ENCODE measurements at regions not wholly inside any gene's neighbourhood (a gene's known extent, or its start where the extent isn't known, plus 50 kb on each side); places are given as distances from the start of the nearest gene placed in this dataset.

GRCh38 chr1:81205956-81206355, 594.8 kb upstream of the ADGRL2 start:
- no peak overlapping the region for H3K4me3 ChIP-seq (ENCODE audit: low read depth, low read length)
- H3K27ac Mint-ChIP-seq (ENCODE audit: unreplicated experiment), result no peak overlapping the region
- H3K27me3 ChIP-seq (replicated peaks; ENCODE audit: control insufficient read depth, insufficient read depth, low read length), result no peaks in the 10 kb centered on the region
- no TSS peak for BruUV-seq (replicated peaks)
- H3K9me3 ChIP-seq, result no peaks in the 10 kb centered on the region
- TF ChIP-seq CTCF (IDR thresholded peaks at IDR 0.05; ENCODE audit: insufficient read depth in 1 of 2, low read depth in 1 of 2, low read length in 1 of 2, severe bottlenecking in 1 of 2, unreplicated experiment in 1 of 2), result no peak
- no peaks in the 10 kb centered on the region for H3K36me3 ChIP-seq (ENCODE audit: control insufficient read depth, insufficient read depth, low read length)
- no peaks in the 10 kb centered on the region for H3K27me3 Mint-ChIP-seq (ENCODE audit: insufficient read depth, unreplicated experiment)
- H3K36me3 Mint-ChIP-seq (ENCODE audit: insufficient read depth, unreplicated experiment), result no peaks in the 10 kb centered on the region
- no peaks in the 10 kb centered on the region for H3K4me1 ChIP-seq
- no peaks in the 10 kb centered on the region for H3K4me1 Mint-ChIP-seq (ENCODE audit: low read depth, unreplicated experiment)
- DNase-seq, result no peak
- intact Hi-C loops (cut with micrococcal nuclease; ENCODE audit: unreplicated experiment), result no loop called here
- CTCF ChIA-PET, result no interaction called here
- POLR2A ChIA-PET, result no interaction called here
- no peaks in the 10 kb centered on the region for H3K9me3 Mint-ChIP-seq (ENCODE audit: unreplicated experiment)
- H3K4me3 Mint-ChIP-seq (ENCODE audit: unreplicated experiment), result no peak overlapping the region

- H3K9me3 ChIP-seq, result no peaks in the 10 kb centered on the region
- Mint-ChIP-seq H3K4me1 (ENCODE audit: low read depth, unreplicated experiment) (no peaks in the 10 kb centered on the region), H3K27ac (ENCODE audit: unreplicated experiment) (no peak overlapping the region), H3K4me3 (ENCODE audit: unreplicated experiment) (no peak overlapping the region), H3K9me3 (ENCODE audit: unreplicated experiment) (no peaks in the 10 kb centered on the region), H3K36me3 (ENCODE audit: insufficient read depth, unreplicated experiment) (no peaks in the 10 kb centered on the region), H3K27me3 (ENCODE audit: insufficient read depth, unreplicated experiment) (no peaks in the 10 kb centered on the region)
- no TSS peak for BruUV-seq (replicated peaks)
- no peak overlapping the region for H3K4me3 ChIP-seq (ENCODE audit: low read depth, low read length)
- no peaks in the 10 kb centered on the region for H3K27me3 ChIP-seq (replicated peaks; ENCODE audit: control insufficient read depth, insufficient read depth, low read length)
- no peak for DNase-seq
- intact Hi-C loops (cut with micrococcal nuclease; ENCODE audit: unreplicated experiment), result no loop called here
- TF ChIP-seq CTCF (IDR thresholded peaks at IDR 0.05; ENCODE audit: insufficient read depth in 1 of 2, low read depth in 1 of 2, low read length in 1 of 2, severe bottlenecking in 1 of 2, unreplicated experiment in 1 of 2), result no peak
- no peaks in the 10 kb centered on the region for H3K4me1 ChIP-seq
- H3K36me3 ChIP-seq (ENCODE audit: control insufficient read depth, insufficient read depth, low read length), result no peaks in the 10 kb centered on the region
- CTCF ChIA-PET, result no interaction called here
- POLR2A ChIA-PET, result no interaction called here
These were observed 599.0 kb upstream of the ADGRL2 start for GRCh38 chr1:81201779-81202178.

- POLR2A ChIA-PET, result no interaction called here
- H3K27ac Mint-ChIP-seq (ENCODE audit: unreplicated experiment), result no peak overlapping the region
These were observed 603.1 kb upstream of the ADGRL2 start for GRCh38 chr1:81197591-81197990.

More at GRCh38 chr1:81197591-81197990, 603.1 kb upstream of the ADGRL2 start:
- no peaks in the 10 kb centered on the region for H3K4me1 ChIP-seq
- no peaks in the 10 kb centered on the region for H3K9me3 ChIP-seq
- H3K4me1 Mint-ChIP-seq (ENCODE audit: low read depth, unreplicated experiment), result no peaks in the 10 kb centered on the region
- intact Hi-C loops (cut with micrococcal nuclease; ENCODE audit: unreplicated experiment), result no loop called here
- no peaks in the 10 kb centered on the region for H3K36me3 Mint-ChIP-seq (ENCODE audit: insufficient read depth, unreplicated experiment)
- DNase-seq, result no peak
- no peak for TF ChIP-seq CTCF (IDR thresholded peaks at IDR 0.05; ENCODE audit: insufficient read depth in 1 of 2, low read depth in 1 of 2, low read length in 1 of 2, severe bottlenecking in 1 of 2, unreplicated experiment in 1 of 2)
- H3K27me3 Mint-ChIP-seq (ENCODE audit: insufficient read depth, unreplicated experiment), result no peaks in the 10 kb centered on the region
- no peaks in the 10 kb centered on the region for H3K9me3 Mint-ChIP-seq (ENCODE audit: unreplicated experiment)
- no TSS peak for BruUV-seq (replicated peaks)
- H3K27me3 ChIP-seq (replicated peaks; ENCODE audit: control insufficient read depth, insufficient read depth, low read length), result no peaks in the 10 kb centered on the region
- no peak overlapping the region for H3K4me3 Mint-ChIP-seq (ENCODE audit: unreplicated experiment)
- CTCF ChIA-PET, result no interaction called here
- no peak overlapping the region for H3K4me3 ChIP-seq (ENCODE audit: low read depth, low read length)
- no peaks in the 10 kb centered on the region for H3K36me3 ChIP-seq (ENCODE audit: control insufficient read depth, insufficient read depth, low read length)

Measured in Caco-2 (cell line).